Right lobe of liver (tissue), 6 donors: ENCODE measurements at regions not wholly inside any gene's neighbourhood (a gene's known extent, or its start where the extent isn't known, plus 50 kb on each side); places are given as distances from the start of the nearest gene placed in this dataset.
"Not testable (repeated sequence)": the region's sequence is repeated elsewhere in the genome, so short reads cannot be mapped to it uniquely, and the experiment has no call there.

Experiments used
- ATAC-seq, 4 donors: fragments of 200-7000 bp; cut with Tn5 transposase; one replicate each; pipeline ENCODE4 v1.9.1; 2020; ENCODE audit warnings: mild to moderate bottlenecking in 4 of 4, moderate library complexity in 4 of 4
- DNase-seq, 3 donors: peaks; one replicate each; pipeline ENCODE4 v3.0.0-alpha.2; 2020
- H3K27ac ChIP-seq, 3 donors: fragments of 200-600 bp; one replicate each; pipeline ENCODE4 v1.8.0; 2022
- H3K27me3 ChIP-seq, 2 donors: fragments of 200-600 bp; one replicate each; pipeline ENCODE4 v1.8.0; 2022
- H3K36me3 ChIP-seq, 4 donors: fragments of 200-600 bp; sonication (generic) in 1 of 4; one replicate each; pipeline versions ENCODE4 v1.5.1 to v1.8.0; 2017 to 2022; ENCODE audit warnings: control low read depth in 1 of 4
- H3K4me1 ChIP-seq, 4 donors: fragments of 200-600 bp; sonication (generic) in 1 of 4; one replicate each; pipeline versions ENCODE4 v1.5.1 to v1.8.0; 2017 to 2022; ENCODE audit warnings: control low read depth in 1 of 4
- H3K4me3 ChIP-seq, 3 donors: fragments of 200-600 bp; one replicate each; pipeline ENCODE4 v1.8.0; 2022
- H3K9me3 ChIP-seq, 4 donors: fragments of 200-600 bp; sonication (generic) in 1 of 4; one replicate each; pipeline versions ENCODE4 v1.5.1 to v1.8.0; 2017 to 2022; ENCODE audit warnings: control low read depth in 1 of 4
- POLR2A ChIP-seq: fragments of 450-650 bp; IDR thresholded peaks from one replicate; pipeline ENCODE4 v1.6.1; 2017; ENCODE audit warnings: antibody characterized with exemption, mild to moderate bottlenecking
- WGBS: methylation state at CpG from one replicate; pipeline ENCODE4 v1.1.6; 2018; ENCODE audit warnings: low coverage, low lambda C conversion rate; ENCODE audit not compliant: insufficient coverage; ENCODE audit errors: missing lambda C conversion rate; 5-methylcytosine and 5-hydroxymethylcytosine counted together
- intact Hi-C, 2 donors: fragments of 100-400 bp; cut with DNase I; formaldehyde crosslinking; loops; one replicate each; pipeline versions ENCODE4 v1.11.2 to v1.14.1; 2022
- TF ChIP-seq, protein P1 (sequence below), 4 donors: fragments of 200-600 bp in 3 of 4; fragments of 450-650 bp in 1 of 4; IDR thresholded peaks; one replicate each; pipeline versions ENCODE4 v1.5.1 to v1.8.0; 2016 to 2022; ENCODE audit warnings: antibody characterized with exemption in 4 of 4, mild to moderate bottlenecking in 2 of 4
- donor health status: DM: no; HTN: yes; CAD: no.
- donor health status: DM: no; HTN: no; CAD: no.
- donor health status: DM: no; HTN: no; CAD: no.
- donor health status: DM: no; HTN: yes; CAD: no.
- donor health status: DM: no; HTN: yes; CAD: no.

DNA sequence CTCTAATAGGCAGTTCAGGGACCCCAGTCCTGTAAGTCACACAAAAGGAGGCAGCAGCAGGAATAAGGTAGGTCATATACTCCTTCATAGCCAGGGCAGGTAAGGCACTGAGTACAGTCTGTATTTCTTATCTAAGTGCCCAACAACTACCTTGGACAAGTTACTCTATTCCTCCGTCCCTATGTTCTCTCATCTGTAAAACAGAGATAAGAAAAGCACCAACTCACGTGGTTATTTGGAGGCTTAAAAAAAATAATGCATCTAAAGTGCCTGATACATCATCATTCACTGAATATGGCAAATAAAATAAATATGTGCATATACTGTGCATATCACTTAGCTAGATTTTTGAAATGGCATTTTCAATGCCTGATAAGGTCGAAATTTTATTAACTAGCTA, 298.1 kb upstream of the CDYL start:
- intact Hi-C loops = no loop called here
- Histone ChIP-seq H3K4me3 (no peak overlapping the region), H3K4me1 (no peaks in the 10 kb centered on the region), H3K27ac (no peak overlapping the region), H3K27me3 (no peaks in the 10 kb centered on the region), H3K9me3 (no peaks in the 10 kb centered on the region), H3K36me3 (no peaks in the 10 kb centered on the region)
- 29% methylated on average over 3 of the region's 3 CpGs for WGBS
- ATAC-seq = no peak
- DNase-seq = no peak
- TF ChIP-seq POLR2A = no peak
- TF ChIP-seq, protein P1, sequence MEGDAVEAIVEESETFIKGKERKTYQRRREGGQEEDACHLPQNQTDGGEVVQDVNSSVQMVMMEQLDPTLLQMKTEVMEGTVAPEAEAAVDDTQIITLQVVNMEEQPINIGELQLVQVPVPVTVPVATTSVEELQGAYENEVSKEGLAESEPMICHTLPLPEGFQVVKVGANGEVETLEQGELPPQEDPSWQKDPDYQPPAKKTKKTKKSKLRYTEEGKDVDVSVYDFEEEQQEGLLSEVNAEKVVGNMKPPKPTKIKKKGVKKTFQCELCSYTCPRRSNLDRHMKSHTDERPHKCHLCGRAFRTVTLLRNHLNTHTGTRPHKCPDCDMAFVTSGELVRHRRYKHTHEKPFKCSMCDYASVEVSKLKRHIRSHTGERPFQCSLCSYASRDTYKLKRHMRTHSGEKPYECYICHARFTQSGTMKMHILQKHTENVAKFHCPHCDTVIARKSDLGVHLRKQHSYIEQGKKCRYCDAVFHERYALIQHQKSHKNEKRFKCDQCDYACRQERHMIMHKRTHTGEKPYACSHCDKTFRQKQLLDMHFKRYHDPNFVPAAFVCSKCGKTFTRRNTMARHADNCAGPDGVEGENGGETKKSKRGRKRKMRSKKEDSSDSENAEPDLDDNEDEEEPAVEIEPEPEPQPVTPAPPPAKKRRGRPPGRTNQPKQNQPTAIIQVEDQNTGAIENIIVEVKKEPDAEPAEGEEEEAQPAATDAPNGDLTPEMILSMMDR (IDR thresholded peaks at IDR 0.05) = no peak

DNA sequence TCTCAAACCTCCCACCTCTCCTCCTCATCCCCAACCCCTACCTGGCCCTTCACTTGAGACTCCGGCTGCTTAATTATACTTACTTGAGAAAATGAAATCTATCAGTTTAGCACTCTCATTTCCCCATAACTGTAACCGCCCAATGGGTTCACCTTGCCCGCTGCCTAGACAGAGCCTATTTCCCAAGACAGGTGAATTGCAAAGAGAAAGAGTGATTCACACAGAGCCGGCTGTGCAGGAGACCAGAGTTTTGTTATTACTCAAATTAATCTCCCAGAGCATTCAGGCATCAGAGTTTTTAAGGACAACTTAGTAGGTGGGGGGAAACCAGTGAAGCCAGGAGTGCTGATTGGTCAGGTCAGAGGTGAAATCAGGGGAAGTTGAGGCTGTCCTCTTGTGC, 301.4 kb upstream of the CDYL start:
- no peaks in the 10 kb centered on the region for H3K27me3 ChIP-seq
- H3K4me1 ChIP-seq = no peaks in the 10 kb centered on the region
- TF ChIP-seq, protein P1 (IDR thresholded peaks at IDR 0.05) = no peak
- no peak for TF ChIP-seq POLR2A
- H3K36me3 ChIP-seq = no peaks in the 10 kb centered on the region
- no peak overlapping the region for H3K4me3 ChIP-seq
- whole genome bisulfite sequencing = 66% methylated on average over 4 of the region's 4 CpGs
- H3K9me3 ChIP-seq = no peaks in the 10 kb centered on the region
- ATAC-seq (no peak), DNase-seq (no peak)
- no peak overlapping the region for H3K27ac ChIP-seq
- intact Hi-C loops = no loop called here

DNA sequence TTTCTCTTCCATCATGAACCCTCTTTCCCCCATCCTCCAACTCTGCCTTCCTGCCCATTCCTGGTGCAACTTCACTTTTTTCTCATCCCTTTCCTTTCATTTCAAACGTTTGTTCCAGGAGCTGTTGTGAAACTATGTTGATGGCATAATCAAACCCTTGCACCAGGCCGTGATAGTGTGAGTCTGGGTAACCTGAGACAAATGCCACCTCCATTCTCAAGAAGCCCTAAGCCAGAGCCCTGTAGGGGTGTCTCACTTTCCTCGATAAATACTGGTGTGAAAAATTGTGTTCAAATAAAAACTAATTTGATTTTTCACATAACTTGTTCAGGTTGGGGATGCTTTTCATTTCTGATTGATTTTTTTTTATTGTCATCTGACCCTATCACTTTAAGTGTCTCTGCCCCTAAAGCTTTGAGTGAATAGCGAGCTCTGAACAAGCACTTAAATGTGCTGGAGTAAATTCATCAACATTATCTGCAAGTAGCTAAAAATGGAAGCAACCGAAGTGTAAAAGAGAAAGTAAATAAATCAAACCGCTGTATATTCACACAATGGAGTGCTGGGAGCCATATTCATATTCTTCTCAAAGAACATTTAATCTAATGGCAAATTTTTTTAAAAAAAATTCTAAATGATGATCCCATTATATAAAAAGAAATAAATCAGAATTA, 303.1 kb upstream of the CDYL start:
- intact Hi-C loops = no loop called here
- no peak overlapping the region for H3K4me3 ChIP-seq
- H3K4me1 ChIP-seq = no peaks in the 10 kb centered on the region
- DNase-seq (no peak), ATAC-seq (no peak)
- no peaks in the 10 kb centered on the region for H3K36me3 ChIP-seq
- TF ChIP-seq, protein P1 (IDR thresholded peaks at IDR 0.05) = no peak
- no peak for TF ChIP-seq POLR2A
- WGBS = 35% methylated on average over 6 of the region's 6 CpGs
- H3K27ac ChIP-seq = no peak overlapping the region
- no peaks in the 10 kb centered on the region for H3K27me3 ChIP-seq
- no peaks in the 10 kb centered on the region for H3K9me3 ChIP-seq

DNA sequence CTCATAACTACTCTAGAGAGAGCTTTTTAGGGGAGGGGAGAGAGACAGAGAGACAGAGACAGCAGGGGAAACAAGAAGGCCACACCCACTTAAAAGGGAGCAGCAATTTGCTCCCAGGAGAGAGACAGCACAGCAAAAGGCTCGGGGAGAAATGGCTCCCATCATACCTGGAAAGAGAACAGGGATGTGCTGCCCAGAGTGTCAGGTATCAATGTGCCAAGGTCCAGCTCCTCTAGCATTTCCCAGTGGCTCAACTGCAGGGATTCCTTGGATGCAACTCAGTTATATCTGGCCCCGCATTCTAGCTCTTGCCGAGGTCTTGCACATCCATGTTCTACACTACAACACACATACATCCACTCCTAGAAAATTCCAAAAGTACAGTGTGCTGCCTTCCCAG, 304.0 kb upstream of the CDYL start:
- no peak for DNase-seq
- Histone ChIP-seq H3K27ac (no peak overlapping the region), H3K4me3 (no peak overlapping the region), H3K36me3 (no peaks in the 10 kb centered on the region), H3K4me1 (no peaks in the 10 kb centered on the region), H3K27me3 (no peaks in the 10 kb centered on the region), H3K9me3 (no peaks in the 10 kb centered on the region)
- ATAC-seq = no peak
- no peak for TF ChIP-seq POLR2A
- TF ChIP-seq, protein P1 (IDR thresholded peaks at IDR 0.05) = no peak
- 100% methylated on average over 2 of the region's 3 CpGs for WGBS
- intact Hi-C loops = no loop called here

DNA sequence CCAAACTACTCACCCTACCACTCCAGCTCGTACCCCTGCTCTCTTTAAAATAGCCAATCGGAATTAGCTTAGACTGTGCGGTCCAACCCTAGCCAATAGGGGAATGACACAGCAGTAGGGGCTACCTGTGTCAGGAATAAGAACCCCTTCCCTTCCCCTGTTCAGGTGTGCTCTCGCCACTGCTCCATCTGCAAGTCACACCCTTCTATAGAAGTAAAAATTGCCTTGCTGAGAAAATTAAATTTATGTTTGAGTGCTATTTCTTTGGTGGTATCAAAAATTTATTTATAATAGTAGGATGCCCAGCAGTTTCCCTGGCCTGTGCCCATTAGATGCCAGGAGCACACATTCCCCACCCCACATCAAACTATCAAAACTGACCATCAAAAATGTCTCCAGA, 304.7 kb upstream of the CDYL start:
- intact Hi-C loops, ATAC-seq: not testable (repeated sequence)

More for the DNA sequence above, 304.7 kb upstream of the CDYL start:
- not testable (repeated sequence) for H3K27ac ChIP-seq, H3K4me1 ChIP-seq, DNase-seq, H3K9me3 ChIP-seq, H3K36me3 ChIP-seq, H3K27me3 ChIP-seq, H3K4me3 ChIP-seq
- WGBS = 69% methylated on average over 2 of the region's 4 CpGs
